ENCODE measurements at regions not wholly inside any gene's neighbourhood (a gene's known extent, or its start where the extent isn't known, plus 50 kb on each side); places are given as distances from the start of the nearest gene placed in this dataset.
"Not testable (repeated sequence)": the region's sequence is repeated elsewhere in the genome, so short reads cannot be mapped to it uniquely, and the experiment has no call there.

DNA sequence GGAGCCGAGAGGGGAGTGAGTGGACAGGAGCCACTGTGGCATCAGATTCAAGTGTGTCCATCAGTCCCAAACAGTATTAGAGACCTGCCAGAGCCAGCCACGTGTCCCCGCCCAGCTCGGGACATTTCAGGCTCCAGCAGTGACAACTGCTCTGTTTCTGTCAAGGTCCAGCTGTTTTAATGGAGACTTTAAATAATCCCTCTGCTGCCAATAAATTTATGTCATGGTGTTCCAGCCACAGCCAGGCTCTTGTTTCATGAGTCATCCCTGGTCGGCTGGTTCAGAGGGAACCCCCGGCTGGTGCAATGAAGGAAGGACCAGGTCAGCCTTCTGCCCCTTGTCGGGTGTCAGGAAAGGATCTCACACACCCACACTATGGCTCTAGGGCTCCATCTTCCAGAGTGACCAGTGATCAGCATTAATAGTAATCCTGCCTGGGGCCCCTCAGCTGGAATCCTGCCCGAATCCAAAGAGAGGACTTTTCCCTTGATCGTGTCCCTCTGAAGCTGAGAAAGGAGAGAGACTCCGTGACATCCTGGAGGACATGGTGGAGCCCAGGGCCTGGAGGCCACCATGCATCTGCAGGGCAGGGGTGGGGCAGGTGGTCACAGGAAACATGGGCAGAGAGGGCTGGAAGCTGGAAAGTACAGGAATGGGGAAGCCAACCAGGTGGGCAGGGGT, 197.3 kb downstream of the MATN1 start:
- DNase-seq, result no peak

DNA sequence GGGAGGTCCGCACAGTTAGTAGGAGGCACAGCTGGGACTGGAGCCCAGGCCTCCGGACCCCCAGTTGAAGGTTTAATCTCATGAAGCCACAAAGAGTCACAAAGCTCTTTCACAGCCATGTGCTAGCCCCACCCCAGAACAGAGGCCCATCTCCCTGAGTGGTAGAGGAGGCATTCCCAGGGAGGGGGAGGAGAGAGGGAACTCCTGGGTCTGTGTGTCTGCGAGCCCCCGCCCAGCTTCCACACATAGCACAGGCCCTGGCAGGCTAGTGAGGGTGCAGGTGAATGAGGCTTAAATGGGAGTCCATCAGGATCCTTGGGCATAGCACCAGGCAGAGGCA, 197.8 kb downstream of the MATN1 start:
- no peak for DNase-seq

DNA sequence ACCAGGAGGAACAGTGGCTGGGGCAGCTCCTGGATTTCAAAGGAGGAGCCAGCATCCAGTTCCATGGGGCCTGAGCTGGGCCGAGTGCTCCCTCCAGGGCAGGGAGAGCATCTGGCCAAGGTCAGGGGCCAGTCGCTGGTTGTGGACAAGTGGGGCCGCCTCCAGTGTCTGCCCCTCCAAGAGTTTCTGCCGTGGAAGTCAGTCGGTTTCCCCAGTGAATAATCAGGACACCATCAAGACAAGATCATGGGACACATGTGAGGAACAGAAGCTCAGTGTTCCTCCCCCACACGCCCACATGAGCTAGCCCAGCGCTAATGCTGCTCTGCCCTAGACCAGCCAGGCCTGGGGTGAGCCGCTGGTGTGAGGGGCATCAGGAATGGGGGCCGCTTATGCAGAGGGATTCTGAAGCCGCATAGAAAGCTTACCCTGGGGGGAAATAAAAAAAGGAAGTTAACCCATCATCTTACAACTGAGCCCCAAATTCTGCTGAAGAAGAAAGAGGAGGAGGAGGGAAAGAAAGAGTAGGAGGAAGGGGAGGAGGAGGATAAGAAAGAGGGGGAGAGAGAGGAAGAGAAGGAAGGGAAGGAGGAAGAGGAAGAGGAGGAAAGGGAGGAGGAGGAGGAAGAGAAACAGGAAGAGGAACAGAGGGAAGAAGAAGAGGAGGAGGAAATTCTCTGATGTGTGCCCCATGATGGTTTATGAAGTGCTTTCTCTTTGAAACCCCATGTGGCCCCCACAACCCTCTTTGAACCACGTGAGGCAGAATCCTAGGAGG, 198.4 kb downstream of the MATN1 start:
- no peak for DNase-seq

DNA sequence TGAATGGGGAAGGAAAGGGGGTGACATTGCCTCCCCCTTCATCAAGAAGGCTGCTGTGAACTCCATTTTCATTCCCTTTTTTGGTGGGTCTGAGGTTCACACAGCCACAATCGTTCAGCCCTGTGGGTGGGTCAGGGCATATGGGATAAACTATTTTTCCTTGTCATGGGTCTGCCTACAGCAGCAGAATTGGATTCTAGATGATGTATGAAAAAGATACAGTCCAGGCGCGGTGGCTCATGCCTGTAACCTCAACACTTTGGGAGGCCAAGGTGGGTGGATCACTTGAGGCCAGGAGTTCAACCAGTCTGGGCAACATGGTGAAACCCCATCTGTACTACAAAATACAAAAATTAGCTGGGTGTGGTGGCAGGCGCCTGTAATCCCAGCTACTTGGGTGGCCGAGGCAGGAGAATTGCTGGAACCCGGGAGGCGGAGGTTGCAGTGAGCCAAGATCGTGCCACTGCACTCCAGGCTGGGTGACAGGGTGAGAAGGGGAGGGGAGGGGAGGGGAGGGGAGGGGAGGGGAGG, 199.3 kb downstream of the MATN1 start:
- DNase-seq, result not testable (repeated sequence)

DNA sequence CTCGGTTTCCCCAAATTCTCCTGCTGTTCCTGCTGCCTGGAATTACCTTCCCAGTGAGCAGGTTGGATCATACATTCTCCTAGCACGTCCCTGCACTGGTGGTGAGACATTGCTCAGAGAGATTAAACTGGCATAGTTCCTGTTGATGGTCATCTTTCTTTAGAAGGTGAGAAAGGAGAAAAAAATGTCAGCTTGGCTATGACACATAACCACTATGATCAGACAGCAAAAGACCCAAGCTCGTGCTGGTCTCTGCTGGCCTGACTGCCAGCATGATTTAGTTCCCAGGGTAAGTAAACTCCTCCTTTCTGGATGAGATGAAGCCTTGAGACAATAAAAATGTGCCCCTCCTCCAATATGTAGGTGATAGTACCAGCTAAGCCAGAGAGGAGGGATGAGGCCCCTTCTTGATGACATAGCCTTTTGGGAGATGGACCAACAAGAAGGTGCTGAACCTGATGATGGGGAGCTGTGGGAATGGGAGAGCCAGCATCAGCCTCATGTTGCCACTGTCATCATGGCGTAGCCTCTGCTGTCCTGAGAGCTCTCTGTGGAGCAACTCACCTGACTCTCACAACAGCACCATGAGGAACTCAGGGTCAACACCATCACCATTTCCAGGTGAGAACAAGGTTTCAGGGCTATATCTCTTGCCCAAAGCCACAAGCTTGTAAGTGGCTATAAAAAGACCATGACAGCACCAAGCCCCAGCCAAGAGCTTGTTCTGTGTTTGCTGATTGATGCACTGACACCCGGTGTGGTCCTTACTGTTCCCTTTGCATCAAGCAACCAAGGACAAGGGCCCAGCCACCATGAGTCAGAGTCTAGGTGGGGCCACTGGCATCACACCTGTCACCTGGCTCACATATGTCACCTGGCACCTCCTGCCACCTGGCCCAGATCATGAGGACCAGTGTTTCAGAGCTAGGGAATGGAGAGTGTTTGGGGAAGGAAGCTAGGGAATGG, 200.0 kb downstream of the MATN1 start:
- DNase-seq, result no peak

DNA sequence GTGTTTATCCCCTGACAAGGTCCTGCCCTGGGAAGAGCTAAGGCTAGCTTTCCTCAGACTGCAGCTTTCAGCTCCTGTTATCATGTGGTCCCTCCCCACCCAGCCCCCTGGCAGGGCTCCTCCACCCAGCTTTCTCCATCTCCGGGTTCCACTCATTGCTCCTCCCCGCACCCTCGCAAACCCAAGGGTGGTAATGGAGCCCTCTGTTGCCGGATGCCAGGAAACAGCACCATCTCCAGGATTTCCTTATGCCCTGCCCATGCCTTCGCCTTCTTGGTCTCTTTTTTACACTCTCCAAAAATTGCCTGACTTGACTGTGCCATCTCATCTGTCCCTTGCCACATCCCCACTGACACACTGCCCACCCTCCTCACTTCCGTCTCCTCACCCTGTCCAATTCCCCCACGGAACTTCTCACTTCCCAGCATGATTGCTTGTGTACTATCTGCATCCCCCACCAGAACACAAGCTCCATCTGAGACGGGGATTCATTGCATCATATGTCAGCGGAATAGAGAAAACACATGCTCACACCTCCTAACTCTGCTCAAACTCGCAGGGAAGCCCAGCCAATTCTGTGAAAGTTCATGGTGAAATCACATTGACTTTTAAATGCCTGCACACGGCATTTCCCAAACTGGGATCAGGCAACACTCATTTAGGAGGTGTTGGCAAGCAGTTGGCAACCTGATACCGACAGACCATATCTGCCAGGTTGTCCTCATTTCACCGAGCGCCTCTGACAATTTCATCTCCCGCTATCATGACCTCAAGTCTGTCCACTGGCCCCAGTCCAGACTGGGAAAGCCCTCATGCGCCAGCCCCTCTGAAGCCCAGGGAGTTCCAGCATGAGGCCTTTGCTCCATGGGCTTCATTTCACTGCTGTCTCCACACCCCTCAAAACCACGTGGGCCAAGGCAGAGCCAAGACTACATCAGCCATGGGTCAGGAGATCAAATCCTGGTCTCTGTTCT, 201.1 kb downstream of the MATN1 start:
- no peak for DNase-seq

DNA sequence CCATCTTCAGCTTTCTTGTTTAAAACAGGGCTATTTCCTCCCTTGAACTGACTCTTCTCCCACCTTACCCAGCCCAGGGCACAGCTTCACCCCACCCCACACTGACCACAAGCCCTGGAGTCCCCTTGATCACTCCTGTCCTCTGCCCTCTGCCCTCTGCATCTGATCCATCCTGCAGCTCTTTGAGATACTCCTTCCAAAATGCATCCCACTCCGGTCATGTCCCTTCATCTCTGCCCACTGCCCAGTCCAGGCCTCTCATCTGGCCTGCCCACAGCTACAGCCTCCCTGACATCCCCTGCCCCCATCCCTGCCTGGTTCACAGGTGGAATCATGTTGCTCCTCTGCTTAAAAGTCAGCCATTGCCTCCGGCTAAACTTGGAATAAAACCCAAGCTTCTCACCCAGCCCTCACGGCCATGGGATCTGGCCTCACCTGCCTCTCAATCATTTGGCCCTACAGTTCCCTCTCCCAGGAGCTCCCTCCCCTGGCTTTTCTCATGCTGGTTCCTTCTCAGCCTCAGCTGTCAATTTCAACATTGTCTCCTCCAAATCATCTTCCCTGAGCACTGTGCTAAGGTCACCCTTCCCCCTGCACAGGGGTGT, 202.0 kb downstream of the MATN1 start:
- DNase-seq, result no peak

DNA sequence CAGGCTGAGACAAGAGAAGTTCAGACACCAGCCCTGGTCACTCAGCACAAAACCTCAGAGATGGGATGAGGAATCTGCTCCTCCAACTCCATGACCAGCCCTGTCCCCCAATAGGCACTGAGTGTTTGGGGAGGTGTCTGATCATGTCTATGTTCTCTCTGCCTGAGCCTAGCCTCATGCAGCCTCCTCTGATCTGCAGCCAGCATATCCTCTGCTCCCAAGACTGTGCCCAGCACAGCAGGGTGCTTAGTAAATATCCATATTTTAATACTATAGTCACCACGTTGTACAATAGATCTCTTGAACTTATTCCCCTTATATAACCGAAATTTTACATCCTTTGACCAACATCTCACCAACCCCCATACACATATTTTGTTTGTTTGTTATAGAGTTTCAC, 202.9 kb downstream of the MATN1 start:
- no peak for DNase-seq

DNA sequence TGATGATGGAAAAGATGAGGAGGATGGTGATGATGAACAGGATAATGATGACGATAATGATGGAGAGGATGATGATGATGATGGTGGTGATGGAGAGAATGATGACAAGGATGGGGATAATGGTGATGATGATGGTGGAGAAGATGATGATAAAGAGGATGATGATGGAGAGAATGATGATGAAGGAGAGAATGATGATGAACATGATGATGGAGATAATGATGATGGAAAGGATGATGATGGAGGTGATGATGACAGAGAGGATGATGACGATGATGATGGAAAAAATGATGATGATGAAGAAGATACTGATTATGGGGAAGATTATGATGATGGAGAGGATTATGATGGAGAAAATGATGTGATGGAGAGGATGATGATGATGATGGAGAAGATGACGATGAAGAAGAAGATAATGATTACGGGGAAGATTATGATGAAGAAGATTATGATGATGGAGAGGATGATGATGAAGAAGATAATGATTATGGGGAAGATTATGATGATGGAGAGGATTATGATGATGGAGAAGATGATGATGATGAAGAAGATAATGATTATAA, 204.1 kb downstream of the MATN1 start:
- DNase-seq, result no peak

DNA sequence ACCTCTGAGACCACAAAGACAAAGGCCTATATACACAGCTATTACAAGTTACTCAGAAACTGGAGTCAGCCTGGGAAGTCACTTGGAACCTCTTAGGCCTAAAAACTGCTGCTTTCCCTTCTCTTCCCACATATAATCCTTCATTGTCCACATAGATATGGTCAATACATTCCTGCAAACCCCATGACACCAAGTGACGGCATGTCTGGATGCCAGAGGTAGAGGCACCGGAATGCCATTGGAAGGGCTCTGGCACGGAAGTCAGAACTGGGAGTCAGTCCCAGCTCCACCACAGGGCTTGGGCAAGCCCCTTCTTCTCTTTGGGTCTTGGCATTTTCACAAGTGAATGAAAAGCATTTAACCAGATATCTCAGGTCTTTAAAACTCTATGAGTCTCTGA, 204.7 kb downstream of the MATN1 start:
- DNase-seq, result no peak

DNA sequence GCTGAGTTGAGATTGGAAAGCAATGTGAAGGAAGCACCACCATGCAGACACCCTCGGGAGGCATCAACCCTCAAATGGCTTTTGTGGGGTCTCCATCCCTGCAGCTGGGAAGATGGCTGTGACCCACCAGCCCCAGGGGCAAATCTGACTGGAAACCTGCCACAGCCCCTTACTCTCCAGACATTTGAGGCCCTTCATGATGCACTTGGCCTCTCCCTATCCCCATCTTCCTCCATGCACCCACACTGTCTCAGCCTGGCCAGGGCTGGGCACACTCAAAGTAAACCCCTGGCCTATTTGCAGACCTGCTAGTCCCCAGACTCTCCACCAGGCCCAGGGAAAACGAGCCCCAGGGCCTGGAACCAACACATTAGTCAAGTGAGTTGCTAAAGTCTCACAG, 205.2 kb downstream of the MATN1 start:
- no peak for DNase-seq

DNA sequence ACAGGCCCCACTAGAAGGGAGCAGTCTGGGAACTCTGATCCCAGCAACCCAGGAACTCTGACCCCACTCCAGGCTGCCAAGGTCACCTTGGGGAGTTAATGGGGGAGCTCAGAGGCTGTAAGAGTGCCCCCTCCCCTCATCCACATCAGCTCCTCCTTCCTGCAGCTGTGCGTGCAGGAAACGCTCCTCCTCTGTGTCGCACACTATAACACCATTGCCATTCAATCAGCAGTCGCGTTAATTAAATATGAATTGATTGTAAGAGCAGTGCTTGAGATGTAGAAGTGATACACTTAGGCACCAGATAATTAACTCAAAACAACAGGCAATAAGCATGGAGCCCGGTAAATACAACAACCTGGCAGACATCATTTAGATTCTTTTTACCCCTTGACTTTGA, 205.7 kb downstream of the MATN1 start:
- not testable (repeated sequence) for DNase-seq

DNA sequence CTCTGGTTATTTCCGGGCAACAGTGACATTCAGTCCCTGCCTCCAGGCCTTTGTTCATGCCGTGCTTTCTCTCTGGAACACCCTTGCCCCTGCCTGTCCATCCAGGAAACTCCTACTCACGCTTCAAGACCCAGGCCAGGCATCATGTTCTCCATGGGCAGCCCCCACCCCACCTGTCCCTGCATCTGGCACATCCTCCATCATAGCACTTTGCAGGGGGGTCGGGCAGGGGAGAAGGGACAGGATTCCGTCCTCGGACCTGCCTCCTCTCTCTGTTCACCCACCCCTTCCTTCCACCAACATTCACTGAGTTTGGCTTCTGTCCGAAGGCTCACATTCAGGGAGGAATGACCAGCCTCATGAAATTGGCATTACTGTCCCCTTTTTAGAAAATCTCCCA, 206.1 kb downstream of the MATN1 start:
- not testable (repeated sequence) for DNase-seq

DNA sequence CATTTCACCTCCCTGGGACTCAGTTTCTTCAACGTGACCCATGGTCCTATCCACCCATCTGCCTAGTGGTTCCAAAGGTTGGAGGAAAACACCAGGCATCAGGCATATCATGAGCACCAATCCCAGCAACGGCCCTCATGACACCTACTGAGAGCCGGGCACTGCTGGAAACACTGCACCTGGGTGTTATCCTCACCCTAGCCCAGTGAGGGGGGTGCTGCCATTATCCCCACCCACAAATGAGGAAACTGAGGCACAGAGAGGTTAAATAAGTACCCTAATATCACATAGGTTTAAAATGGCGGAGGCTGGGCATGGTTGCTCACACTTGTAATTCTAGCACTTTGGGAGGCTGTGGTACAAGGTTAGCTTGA, 206.9 kb downstream of the MATN1 start:
- DNase-seq, result no peak

DNA sequence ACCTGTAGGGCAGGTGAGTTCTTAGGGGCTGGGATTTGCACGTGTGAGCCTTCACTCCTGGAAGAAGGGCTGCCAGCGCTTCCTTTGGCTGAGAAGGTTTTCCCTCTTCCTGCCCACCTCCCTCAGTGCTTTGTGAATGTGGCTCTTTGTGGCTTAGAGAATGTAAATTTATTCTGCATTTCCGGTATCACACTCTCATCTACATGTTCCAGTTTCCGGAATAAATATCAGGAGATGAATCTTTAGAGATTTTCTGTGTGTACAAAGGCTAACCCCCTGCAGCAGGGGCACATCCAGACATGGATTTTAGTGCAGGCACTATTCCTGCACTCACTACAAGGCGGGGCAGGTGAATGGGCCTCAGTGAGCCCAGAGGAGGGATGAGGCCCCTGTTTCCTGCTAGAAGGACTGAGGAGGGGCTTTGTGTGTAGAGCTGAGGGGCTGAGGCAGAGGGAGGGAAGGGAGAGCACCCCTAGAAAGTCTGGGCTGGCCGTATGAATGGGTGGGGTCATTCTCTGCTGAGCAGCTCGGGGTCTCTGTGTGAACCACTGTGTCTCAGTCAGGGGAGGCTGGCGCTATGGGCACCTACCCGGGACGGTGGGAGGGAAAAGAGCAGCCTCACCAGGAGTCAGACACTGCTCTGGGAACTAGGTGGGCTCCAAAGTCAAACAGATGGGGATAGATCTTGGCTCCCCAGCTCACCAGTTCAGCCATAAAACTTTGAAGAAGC, 207.5 kb downstream of the MATN1 start:
- DNase-seq, result no peak

DNA sequence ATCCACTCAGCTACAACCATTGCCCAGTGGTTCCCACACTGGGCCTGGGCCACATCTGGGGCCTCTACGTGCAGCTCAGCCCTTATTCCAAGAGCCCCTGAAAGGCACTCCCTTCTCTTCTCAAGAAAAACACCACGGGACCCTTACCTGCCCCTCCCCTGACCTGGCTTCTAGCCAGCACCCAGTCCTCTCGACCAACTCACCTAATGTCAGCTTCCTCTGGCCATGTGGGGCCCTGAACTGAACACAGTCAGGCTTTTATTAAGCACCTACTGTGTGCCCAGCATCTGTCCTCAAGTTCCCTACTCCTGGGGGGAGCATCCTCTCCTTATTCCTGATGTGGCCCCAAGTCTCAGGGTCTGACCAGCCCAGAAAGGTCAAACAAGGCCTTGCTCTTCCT, 208.4 kb downstream of the MATN1 start:
- no peak for DNase-seq

DNA sequence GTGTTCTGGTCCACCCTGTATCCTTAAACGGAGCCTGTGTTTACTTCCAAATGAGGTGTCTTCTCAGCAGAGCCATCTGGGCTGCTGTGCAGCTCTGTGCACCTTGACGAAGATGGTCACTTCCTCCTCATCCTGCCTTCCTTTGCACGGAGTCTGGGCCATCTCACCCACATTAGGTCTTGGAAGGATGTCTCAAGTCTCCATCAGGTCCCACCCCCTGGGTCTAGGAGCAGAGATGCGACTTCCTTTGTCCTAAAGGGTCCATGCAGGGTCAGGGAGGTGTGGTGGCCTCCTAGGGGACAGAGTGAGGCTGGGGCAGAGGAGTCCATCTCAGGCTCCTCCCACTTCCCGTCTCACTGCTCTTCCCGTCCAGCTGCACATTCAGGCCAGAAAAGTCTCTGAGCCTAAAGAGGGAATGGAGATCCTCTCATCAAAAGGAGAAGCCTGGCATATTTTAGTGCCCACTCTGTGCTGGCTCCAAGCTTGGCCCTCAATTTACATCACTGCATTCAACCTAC, 209.2 kb downstream of the MATN1 start:
- no peak for DNase-seq

DNA sequence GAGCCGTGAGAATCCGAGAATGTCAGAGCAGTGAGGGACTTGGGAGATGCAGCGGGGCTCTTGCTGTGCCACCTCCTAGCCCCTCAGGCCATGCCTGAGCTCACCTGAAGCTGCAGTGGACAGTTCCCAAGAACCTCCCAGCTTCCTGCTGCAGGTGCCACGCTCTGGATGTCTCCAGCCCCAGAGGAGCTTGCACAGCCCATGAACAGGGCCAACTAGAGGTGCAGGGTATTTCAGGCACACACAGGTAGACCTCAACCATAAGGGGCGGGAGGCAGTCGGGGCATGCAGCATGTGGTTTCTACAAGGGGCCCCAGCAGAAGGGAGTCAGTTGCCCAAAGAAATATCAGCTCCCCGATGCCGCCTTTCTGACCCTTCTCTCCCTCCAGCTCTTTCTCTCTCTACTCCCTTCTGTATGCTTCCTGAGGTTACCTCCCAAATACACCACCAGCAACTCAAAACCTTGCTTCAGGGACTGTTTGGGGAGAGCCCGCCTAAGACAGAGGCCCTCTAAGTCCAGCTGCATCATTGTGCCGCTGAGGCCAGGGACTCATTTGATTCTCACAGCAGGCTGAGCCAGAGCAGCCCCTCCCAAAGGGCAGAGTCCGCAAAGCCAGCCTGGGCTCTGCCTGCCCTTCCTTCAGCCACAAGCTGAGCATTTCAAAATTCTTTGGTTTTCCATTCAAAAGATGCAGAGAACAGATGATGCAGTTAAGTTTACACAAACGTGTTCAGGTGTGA, 209.8 kb downstream of the MATN1 start:
- no peak for DNase-seq

DNA sequence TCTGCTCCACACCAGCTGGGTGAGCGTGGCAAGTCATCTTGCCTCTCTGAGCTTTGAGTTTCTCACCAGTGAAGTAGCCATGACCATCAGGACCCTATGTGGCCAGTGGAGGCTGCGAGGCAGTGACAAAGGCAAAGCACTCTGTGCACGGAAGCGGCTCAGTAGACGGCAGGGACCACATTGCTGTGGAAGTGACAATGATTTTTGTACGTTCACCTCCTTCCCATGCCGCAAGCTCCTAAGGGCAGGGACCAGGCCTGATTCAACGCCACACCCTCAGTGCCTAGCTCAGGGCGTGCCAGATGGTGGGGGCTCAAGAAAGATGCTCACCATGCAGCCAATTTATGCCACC, 210.5 kb downstream of the MATN1 start:
- no peak for DNase-seq
